ENCODE measurements at regions not wholly inside any gene's neighbourhood (a gene's known extent, or its start where the extent isn't known, plus 50 kb on each side); places are given as distances from the start of the nearest gene placed in this dataset.

DNA sequence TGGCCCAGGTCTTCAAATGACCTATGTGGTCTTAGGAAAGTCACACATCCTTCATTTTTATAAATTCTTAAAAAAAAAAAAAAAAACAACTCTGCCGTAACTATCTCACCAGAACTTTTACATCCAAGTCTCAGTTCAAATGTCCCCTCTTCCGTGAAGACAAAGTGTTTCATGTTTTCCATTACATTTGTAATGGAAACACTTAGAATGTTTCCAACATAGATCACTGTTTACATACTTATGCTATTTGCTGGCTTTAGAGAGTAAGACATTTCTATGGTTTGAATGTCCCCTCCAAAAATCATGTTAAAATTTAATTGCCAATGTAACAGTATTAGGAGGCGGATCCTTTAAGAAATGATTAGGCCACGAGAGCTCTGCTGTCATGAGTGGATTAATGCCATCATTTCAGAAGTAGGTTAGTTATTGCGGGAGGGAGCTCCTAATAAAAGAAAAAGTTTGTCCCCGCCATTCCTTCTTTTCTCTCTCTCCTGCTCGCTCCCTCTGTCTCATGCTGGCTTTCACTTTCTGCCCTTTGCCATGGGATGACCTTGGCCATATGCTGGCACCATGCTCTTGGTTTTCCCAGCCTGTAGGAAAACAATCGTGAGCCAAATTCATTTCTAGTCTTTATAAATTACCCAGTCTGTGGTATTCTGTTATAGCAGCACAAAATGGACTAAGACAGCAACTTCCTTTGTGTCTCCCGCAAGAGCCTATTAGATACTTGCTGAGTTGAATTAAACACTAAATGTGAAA lies 887.8 kb upstream of the SOX9 start (continued):
- TF ChIP-seq, protein P1, sequence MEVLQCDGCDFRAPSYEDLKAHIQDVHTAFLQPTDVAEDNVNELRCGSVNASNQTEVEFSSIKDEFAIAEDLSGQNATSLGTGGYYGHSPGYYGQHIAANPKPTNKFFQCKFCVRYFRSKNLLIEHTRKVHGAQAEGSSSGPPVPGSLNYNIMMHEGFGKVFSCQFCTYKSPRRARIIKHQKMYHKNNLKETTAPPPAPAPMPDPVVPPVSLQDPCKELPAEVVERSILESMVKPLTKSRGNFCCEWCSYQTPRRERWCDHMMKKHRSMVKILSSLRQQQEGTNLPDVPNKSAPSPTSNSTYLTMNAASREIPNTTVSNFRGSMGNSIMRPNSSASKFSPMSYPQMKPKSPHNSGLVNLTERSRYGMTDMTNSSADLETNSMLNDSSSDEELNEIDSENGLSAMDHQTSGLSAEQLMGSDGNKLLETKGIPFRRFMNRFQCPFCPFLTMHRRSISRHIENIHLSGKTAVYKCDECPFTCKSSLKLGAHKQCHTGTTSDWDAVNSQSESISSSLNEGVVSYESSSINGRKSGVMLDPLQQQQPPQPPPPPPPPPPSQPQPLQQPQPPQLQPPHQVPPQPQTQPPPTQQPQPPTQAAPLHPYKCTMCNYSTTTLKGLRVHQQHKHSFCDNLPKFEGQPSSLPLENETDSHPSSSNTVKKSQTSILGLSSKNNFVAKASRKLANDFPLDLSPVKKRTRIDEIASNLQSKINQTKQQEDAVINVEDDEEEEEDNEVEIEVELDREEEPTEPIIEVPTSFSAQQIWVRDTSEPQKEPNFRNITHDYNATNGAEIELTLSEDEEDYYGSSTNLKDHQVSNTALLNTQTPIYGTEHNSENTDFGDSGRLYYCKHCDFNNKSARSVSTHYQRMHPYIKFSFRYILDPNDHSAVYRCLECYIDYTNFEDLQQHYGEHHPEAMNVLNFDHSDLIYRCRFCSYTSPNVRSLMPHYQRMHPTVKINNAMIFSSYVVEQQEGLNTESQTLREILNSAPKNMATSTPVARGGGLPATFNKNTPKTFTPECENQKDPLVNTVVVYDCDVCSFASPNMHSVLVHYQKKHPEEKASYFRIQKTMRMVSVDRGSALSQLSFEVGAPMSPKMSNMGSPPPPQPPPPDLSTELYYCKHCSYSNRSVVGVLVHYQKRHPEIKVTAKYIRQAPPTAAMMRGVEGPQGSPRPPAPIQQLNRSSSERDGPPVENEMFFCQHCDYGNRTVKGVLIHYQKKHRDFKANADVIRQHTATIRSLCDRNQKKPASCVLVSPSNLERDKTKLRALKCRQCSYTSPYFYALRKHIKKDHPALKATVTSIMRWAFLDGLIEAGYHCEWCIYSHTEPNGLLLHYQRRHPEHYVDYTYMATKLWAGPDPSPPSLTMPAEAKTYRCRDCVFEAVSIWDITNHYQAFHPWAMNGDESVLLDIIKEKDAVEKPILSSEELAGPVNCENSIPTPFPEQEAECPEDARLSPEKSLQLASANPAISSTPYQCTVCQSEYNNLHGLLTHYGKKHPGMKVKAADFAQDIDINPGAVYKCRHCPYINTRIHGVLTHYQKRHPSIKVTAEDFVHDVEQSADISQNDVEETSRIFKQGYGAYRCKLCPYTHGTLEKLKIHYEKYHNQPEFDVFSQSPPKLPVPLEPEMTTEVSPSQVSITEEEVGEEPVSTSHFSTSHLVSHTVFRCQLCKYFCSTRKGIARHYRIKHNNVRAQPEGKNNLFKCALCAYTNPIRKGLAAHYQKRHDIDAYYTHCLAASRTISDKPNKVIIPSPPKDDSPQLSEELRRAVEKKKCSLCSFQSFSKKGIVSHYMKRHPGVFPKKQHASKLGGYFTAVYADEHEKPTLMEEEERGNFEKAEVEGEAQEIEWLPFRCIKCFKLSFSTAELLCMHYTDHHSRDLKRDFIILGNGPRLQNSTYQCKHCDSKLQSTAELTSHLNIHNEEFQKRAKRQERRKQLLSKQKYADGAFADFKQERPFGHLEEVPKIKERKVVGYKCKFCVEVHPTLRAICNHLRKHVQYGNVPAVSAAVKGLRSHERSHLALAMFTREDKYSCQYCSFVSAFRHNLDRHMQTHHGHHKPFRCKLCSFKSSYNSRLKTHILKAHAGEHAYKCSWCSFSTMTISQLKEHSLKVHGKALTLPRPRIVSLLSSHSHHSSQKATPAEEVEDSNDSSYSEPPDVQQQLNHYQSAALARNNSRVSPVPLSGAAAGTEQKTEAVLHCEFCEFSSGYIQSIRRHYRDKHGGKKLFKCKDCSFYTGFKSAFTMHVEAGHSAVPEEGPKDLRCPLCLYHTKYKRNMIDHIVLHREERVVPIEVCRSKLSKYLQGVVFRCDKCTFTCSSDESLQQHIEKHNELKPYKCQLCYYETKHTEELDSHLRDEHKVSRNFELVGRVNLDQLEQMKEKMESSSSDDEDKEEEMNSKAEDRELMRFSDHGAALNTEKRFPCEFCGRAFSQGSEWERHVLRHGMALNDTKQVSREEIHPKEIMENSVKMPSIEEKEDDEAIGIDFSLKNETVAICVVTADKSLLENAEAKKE (CRISPR knock-in tag; IDR thresholded peaks at IDR 0.05): no peak
- TF ChIP-seq REST (IDR thresholded peaks at IDR 0.05; ENCODE audit: unreplicated experiment): no peak

GRCh38 chr17:71234349-71234748 lies 886.5 kb upstream of the SOX9 start:
- no peaks in the 10 kb centered on the region for H3K79me2 ChIP-seq (replicated peaks; ENCODE audit: insufficient read depth)
- no peaks in the 10 kb centered on the region for H3K9me2 ChIP-seq (ENCODE audit: insufficient read depth)
- no peak overlapping the region for H3K4me3 ChIP-seq
- H3K36me3 ChIP-seq (ENCODE audit: insufficient read depth): no peaks in the 10 kb centered on the region
- ATAC-seq (no peak), DNase-seq (ENCODE audit: low spot score) (no peak)
- no peaks in the 10 kb centered on the region for H3K4me1 ChIP-seq (ENCODE audit: insufficient read depth)
- no peaks in the 10 kb centered on the region for H3K27me3 Mint-ChIP-seq (ENCODE audit: insufficient read depth, low read depth, poor library complexity)
- H3K9me3 Mint-ChIP-seq: no peaks in the 10 kb centered on the region
- no peak overlapping the region for H3K27ac ChIP-seq (ENCODE audit: low read depth)
- H3K36me3 Mint-ChIP-seq (ENCODE audit: low read depth): no peaks in the 10 kb centered on the region
- no peak overlapping the region for H2AFZ ChIP-seq
- no peaks in the 10 kb centered on the region for H3K4me1 Mint-ChIP-seq
- no peaks in the 10 kb centered on the region for H4K20me1 ChIP-seq (replicated peaks; ENCODE audit: insufficient read depth)
- no peaks in the 10 kb centered on the region for H3F3A ChIP-seq (replicated peaks; ENCODE audit: low read depth)
- H3K4me3 Mint-ChIP-seq: no peak overlapping the region
- H3K4me2 ChIP-seq: no peak overlapping the region
- no peak overlapping the region for H3K27ac Mint-ChIP-seq
- no peaks in the 10 kb centered on the region for H3K27me3 ChIP-seq (ENCODE audit: insufficient read depth)
- TF ChIP-seq, protein P1 (CRISPR knock-in tag; IDR thresholded peaks at IDR 0.05): no peak
- no peak for TF ChIP-seq CREB1 (CRISPR knock-in tag; IDR thresholded peaks at IDR 0.05; ENCODE audit: low read depth)

Measured in GM23338 (cell line).